NCI-H69 (cell line): ENCODE measurements at regions not wholly inside any gene's neighbourhood (a gene's known extent, or its start where the extent isn't known, plus 50 kb on each side); places are given as distances from the start of the nearest gene placed in this dataset.
"Not testable (repeated sequence)": the region's sequence is repeated elsewhere in the genome, so short reads cannot be mapped to it uniquely, and the experiment has no call there.

Experiments used
- DNase-seq: peaks from one replicate; lab custom pipeline; 2025; lab: John Stamatoyannopoulos, UW

DNA sequence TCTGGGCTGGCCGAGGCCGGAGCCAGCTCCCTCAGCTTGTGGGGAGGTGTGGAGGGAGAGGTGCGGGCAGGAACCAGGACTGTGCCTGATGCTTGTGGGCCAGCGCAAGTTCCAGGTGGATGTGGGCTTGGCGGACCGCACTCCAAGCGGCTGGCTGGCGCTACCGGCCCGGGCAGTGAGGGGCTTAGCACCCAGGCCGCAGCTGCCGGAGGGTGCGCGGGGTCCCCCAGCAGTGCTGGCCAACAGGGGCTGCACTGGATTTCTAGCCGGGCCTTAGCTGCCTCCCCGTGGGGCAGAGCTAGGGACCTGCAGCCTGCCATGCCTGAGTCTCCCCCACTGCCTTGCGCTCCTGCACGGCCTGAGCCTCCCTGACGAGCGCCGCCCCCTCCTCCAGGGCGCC, 242.8 kb downstream of the CCSER2 start:
- no peak for DNase-seq

DNA sequence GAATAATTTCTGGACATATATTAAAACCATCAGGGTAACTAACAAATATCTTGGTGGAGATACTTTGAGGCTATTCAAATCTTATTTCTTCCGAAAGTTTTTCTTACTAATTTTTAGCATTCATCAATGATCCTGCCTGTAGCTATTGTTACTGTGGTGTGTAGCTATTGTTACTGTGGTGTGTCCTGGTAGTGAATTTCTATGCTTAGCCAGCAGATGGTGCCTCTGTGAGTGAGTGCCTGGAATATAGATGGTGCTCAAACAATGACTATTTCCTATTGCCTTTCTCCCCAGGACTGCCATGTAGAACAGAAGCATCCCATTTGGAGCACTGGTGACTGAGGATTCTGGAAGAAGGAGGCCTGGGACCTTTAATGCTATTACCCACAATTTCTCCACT, 245.7 kb downstream of the CCSER2 start:
- DNase-seq: no peak

DNA sequence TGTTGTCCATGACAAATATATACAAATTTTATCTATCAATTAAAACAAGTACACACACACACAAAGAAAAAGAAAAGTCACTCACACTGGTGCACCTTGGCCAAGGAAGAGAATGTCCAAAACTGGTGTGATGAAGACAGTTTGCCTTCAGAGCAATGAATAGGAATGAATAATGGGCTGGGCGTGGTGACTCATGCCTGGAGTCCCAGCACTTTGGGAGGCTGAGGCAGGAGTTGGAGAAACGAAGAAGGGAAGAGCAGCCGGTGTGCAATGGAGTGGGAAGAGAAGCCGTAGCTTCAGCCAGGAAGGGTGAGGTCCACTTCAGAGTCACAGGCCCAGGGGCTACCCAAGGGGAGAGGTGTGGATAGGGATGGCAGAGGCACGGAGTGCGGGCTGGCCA, 253.6 kb downstream of the CCSER2 start:
- DNase-seq: no peak

DNA sequence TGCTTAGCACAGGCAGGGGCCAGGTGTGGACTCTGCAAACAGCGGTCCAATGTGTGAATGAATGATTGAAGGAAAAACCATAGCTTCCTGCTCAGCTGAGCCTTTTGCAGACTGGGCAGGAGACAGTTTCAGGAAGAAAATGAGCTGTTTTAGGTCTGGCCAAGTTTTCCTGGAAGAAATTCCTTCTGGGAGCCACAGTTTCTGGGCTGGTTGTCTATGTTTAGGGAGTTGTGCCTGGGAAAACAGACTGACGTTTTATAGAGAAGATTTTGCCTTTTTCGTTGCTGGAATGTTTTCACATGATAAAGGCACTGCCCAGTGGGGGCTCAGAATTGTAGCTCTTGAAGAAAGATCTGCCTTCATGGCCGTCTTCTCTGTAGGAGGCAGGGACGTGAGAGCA, 255.1 kb downstream of the CCSER2 start:
- no peak for DNase-seq

DNA sequence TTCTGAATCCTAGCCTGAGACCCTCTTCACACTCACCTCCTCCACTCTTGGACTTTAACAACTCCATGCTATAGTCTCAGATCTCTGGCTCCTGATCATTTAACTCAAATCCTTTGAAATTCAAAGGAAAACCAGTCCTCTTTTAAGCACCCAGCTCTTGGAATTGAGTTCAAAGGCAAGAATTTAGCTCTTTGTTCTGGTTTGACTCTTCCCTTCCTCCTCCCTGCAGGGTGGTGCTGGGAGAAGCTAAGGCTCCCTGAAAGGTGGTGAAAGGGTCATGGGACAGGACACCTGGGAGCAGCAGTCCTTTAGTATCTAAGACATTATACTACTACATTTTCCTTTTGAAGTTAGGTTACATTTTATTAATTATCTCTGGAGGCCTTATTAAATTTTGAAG, 259.4 kb downstream of the CCSER2 start:
- no peak for DNase-seq

DNA sequence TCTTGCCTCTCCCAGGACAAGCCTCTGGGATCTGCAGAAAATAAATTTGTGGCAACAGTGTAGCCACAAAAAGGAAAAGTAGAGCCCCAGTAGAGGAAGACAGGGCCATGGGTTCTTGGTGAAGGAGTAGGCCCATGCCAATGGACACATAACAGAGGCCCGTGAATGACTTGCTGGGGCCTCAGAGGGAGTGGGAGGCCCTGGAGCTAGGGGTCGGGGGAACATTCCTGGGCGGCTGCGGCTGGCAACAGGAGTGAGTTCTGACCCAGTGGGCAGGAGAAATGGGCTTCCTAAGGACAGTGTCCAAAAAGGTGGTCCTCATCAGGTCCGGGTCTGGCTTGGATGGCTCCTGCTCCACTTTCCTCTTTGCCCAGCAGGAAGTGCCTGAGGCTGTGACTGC, 260.0 kb downstream of the CCSER2 start:
- DNase-seq: no peak

DNA sequence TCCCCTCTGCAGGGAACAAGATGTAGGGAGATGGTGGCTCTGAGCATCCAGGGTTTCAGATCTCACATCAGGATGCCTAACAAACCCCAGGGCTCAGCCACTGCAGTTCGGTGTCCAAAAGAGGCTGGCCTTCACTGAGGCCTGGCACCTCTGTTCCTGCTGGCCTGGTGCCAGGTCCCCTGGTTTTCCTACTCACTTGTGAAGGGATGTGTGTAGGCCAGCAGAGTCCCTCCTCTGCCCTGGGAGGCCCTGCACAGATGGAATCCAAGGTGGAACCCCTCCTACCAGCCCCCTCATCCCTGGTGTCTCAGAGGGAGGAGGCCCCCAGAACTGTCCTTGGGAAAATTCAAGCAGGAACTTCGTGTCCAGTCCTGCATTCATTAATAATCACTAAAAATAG, 260.6 kb downstream of the CCSER2 start:
- DNase-seq: no peak

DNA sequence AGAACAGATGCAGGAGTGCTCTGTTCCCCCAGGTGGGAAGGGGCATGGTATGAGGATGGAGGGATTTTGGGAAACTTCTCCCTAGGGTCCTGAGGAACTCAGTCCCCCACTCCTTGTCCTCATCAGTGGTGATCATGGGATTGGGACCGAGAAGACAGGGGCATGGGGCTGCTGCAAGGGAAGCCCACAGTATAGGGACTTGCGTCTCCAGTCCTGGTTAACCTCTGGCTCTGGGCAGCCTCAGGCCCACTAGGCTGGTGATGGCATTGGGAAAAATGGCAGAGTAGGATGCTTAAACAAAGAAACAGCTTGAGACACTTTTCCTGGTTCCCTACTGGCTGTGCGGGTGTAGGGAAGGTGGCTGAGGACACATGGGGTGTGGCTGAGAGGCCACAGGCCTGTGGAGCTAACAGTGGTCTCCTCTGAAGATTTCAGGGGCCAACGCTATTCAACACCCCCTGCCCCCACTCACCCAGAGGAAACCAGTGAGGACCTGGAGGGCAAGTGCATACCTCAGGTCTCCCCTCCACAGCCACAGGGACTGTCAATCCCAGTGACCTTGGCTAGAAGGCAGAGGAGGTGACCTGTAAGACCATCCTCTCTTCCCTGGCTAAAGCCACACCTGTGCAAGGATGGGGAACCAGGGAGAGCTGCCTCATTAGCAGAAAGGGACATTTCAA, 261.3 kb downstream of the CCSER2 start:
- no peak for DNase-seq

DNA sequence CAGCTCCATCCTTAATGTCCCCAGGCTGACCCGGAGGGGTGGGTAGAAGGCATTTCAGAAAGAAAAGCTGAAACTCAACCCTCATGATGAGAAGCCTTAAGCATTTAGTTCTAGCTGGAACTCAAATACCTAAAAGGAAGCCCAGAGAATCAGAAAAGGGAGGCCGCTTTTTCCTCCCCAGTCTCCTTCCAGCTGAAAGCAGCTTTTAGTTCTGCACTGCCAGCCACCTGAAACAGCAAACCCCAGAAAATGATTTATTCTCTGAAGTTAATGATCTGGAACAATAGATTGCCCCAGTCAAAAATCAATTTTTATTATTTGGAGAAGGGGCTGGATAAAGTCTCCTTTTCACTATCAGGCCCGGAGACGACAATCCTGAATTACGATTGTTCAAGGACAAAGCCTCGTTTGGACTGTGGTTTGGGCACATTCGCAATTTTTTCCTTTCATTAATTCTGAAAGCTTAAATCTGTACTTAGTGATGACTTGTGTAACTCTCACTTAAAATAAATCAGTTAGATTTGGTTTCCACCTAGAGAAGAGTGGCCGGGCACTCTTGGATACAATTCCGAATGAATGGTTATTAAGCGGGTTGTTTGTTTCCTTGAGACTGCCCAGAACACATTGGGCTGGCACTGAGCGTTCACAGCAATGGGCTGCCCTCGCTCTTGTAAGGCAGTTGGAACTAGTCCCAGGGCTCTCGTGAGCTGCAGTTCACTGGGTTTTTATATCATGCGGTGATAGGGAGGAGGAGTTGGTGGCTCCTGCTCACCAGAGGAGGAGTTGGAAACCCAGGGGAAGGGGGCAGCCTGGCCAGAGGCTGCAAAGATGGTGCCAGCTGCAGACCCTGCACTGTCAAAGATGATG, 262.2 kb downstream of the CCSER2 start:
- DNase-seq: no peak

DNA sequence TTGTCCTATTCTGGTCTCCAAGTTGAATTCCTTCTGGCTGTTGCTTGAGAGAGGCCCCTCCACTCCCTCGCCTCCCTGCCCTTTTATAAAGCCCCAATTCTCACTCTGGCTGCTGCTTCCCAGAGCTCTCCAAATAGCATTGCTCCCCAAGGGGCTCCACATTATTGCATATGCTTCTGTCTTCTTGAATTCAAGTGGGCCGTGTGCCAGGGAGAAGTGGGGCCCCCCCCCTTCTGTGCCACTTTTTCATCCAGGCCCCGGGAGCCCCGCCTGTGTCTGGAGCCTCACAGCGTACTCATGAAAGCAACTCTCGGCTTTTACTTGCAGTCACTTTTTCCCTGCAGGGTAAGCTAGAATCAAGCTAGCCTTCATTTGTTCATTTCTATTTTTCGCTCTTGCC, 265.1 kb downstream of the CCSER2 start:
- no peak for DNase-seq

DNA sequence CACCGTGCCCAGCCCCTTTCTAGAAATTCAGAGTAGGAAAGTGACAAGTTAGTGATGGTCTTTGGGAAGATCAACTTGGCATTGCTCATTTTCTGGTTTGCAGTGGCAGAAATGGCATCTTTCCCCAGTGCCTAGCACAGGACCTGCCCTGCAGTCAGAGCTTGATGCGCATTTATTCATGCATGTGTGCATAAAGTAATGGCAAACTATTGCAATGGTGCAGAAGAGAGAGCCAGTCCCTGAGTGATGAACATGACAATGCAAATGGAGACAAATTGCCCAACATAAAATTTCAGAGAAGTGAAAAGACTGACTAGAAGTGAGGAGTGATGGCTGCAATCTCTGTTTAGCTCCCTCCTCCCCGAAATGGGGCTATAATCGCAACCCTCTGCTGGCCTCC, 268.2 kb downstream of the CCSER2 start:
- DNase-seq: no peak

DNA sequence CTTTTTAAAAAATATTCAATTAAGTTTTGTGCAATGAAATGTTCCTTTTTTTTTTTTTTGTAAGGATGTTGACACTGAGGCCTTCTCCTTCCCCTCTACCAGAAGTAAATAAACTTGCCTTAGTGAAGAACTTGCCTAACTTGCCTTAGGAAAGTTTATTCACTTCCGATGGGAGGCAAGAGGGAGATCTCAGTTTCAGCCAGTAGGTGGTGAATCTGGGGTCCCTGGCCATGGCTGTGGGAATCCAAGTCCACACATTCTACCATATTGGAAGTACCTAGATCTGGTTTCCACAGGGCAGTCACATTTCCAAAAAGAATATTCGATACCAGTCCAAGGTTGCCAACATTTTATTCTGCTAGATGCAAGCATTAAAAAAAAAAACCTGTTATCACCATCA, 270.9 kb downstream of the CCSER2 start:
- peak; percentile 3 for DNase-seq

DNA sequence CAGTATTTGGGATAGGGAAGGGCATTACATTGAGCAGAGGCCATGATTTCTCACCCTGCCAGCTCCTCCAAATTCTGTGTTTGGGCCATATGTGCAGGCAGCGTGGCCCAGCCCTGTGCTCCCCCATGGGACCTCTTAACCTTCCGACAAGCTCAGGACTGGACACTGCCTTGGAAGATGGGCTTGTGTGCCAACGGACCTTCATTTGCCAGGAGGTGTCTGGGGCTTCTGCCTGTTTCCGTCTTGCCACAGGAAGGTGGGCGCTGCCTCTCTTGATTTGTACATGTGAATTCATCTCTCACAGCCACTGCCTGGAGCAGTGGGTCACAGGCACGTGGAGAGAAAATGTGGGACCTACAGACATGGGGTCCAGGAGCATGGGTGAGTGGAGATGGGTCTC, 272.6 kb downstream of the CCSER2 start:
- no peak for DNase-seq

DNA sequence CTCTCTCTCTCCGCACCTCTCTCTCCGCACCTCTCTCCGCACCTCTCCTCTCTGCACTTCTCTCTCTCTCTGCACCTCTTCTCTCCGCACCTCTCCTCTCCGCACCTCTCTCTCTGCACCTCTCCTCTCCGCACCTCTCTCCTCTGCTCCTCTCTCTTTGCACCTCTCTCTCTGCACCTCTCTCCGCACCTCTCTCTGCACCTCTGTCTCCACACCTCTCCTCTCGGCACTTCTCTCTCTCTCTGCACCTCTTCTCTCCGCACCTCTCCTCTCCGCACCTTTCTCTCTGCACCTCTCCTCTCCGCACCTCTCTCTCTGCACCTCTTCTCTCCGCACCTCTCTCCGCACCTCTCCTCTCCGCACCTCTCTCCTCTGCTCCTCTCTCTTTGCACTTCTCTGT, 274.2 kb downstream of the CCSER2 start:
- not testable (repeated sequence) for DNase-seq

DNA sequence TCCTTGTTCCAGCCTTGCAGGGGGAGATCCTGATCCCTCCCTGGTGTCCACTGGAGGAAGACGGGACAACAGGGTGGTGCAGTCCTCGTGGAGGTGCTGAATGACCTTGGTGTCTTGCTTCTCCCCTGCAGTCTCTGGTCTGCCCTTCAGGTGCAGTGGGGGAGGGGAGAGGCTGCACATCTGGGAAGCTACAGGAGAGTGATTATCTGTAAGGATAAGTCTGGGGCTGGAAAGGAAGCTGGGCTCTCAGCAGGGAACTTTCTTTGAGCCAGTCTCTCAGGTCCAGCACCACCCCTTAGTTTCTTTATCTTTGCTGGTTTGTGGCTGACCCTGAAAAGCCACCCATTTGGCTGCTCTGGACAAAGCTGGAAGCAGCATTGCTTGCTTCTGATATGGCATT, 275.6 kb downstream of the CCSER2 start:
- DNase-seq: peak; percentile 10

DNA sequence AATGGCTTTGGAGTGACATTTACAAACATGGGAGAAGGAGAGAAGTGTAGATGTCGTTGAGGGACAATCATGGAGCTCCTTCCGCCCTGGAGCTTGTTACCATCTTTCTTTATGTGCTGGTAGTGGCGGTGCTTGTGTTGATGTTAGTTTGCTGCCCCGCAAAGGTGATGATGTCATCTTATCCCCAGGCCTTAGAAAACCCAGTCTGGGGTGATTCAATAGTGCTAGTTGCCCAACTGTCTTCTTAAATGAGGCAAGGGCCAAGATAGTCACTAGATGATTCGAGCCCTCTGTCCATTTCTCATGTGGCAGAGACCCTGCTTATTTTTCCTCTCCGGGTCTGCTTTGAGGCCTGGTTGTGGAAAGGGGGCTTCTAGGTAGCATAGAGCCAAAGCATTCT, 277.4 kb downstream of the CCSER2 start:
- no peak for DNase-seq

DNA sequence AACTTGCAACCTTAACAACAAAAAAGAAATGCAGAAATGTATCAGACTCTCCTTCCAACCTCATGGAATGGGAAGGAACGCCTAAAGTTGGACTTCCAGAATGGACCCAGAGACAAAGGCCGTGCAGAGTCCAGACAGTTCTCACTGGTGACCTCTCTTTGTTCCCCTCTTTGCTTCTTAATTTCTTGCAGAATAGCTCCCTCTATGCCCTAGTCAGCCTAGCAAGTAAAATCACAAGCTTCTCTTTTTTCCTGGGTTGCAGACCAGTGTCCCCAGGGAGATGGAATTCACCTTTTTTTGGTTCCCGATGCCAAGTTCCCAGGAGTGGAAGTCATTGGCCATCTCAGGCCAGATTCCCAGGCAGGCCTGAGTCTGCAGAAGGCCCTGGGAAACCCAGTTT, 278.0 kb downstream of the CCSER2 start:
- peak; percentile 31 for DNase-seq

DNA sequence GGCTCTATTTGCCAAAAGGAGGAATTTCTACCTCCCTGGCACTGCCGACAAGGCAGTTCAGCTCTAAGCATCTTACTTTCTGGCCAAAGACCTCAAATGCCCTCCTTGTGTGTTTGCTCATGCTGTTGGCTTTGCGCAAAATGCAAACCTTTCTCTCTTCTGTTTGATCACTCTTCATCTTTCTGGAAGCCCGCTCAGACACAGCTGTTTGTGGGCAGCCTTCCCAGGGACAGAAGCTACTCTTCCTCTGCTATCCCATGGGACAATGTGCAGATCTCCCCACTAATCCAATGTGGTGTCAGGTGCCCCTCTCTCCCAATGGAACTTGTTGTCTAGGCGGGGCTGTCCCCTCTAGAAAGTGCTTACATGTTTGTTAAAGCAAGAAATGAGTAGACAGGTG, 278.7 kb downstream of the CCSER2 start:
- no peak for DNase-seq

DNA sequence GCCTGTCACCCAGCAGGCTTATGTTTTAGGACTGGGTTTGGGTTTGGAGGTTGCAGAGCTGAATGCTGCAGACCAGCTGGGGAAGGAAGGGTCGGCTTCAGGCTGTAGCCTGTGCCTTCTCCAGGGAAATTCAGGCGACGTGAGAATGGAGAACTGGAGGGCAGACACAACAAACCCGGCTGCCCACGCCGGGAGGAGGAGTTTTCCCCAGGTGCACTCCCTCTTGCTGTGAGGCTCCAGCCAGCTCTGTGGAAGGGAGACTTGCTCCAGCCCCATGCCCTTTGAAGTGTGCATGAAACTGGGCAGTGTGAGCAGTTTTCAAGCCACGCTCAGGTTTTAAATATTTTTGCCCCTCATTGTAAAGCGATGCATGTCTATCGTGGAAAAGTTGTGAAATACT, 279.1 kb downstream of the CCSER2 start:
- peak; percentile 29 for DNase-seq

DNA sequence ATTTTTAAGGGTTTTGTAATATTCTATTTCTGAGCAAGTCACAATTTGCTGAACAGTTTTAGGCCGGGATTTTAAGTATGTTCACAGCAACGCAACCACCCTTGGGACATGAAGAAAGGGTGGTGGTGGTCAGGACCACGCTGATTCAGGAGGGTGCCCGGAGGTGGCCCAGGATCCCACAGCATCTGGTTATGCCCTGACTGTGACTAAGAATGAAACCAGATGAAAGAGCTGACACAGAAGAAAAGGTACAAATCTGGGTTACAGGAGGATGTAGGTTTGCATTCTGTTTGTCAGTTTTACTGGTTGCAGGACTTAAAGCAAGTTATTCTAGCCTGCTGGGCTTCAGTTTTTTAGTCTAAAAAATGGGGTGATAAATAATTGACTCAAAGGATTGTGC, 279.7 kb downstream of the CCSER2 start:
- DNase-seq: no peak

DNA sequence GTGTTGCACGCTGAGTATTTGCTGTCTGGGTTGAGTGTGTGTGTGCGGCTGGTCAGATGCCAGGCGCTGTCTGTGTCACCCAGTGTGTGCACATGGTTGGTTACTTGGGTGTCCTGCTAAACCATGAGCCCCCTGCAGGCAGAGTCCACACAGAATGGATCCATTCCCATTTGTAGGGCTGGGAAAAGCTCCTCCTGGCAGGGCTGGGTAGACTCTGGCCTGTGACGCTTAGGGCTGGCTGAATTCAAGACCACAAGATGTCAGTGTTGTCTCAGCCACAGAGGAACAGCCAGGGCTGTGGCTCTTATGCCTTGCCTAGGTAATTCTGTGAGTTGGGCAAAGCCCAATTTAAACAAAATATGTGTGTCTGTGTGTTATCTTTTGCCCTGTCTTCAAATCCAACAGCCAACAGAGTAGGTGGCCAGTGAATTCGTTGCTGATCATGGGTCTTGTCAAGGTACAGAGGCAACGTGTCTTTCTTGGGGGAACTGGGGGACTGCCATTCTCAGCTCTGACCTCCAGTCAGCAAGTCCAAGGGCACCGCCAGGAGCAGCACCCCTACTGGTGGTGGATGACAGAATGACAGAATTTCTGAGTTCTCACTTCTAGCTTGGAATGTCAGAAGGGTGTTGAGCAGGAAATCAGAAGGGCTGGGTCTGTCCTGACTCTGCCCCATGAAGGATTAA, 285.1 kb downstream of the CCSER2 start:
- DNase-seq: peak; percentile 87

DNA sequence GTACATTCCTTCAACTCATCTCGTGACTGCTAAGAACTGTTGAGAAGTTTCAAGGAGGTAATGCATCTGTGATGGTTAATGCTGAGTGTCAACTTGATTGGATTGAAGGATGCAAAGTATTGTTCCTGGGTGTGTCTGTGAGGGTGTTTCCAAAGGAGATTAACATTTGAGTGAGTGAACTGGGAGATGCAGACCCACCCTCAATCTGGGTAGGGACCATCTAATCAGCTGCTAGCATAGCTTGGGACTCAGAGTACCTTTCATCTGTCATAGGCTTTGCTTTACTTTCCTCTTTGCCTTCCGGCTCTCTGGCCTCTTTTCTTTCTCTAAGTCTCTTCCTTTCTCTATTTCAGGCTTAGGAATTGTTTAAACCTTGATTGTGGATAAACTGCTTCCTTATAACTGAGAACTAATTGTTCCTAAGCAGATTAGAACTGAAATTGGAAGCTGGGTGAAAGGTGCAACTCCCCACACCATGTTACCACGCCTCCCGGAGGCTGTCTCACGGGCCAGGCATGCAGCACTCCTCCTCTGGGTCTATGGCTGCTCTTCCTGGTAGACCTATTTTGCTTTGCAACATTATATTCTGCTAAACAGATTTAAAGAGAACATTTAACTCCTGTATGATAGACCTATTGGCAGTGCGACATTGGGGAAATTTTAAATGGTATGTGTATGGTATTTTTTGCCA, 298.2 kb downstream of the CCSER2 start:
- DNase-seq: no peak

DNA sequence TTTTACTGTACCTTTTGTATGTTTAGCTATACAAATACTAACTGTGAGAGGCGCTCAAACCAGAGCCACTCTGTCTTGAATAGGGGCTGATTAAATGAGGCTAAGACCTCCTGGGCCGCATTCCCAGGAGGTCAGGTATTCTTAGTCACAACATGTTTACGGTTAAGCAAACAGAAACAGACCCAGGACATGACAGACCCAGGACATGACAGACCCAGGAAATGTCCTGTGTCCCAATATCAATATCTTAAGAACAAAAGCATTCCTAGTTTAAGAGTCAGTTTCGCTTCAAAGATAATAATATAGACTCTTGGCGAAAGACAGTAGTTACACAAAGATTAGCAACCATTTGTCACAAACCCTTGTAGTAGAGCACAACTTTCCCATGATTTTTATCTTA, 304.5 kb downstream of the CCSER2 start:
- no peak for DNase-seq
